ENCODE measurements at regions not wholly inside any gene's neighbourhood (a gene's known extent, or its start where the extent isn't known, plus 50 kb on each side); places are given as distances from the start of the nearest gene placed in this dataset.

- ChIA-PET CTCF (no interaction called here), POLR2A (no interaction called here)
- Histone ChIP-seq H3K4me1 (ENCODE audit: control insufficient read depth, insufficient read depth, low read length) (no peaks in the 10 kb centered on the region), H3K27ac (ENCODE audit: extremely low read depth, low read depth, low read length) (no peak overlapping the region), H3K9me3 (ENCODE audit: control insufficient read depth, insufficient read depth, low read depth, low read length) (no peaks in the 10 kb centered on the region), H3K36me3 (ENCODE audit: control insufficient read depth in 2 of 2, insufficient read depth in 1 of 2, low read length in 2 of 2) (no peaks in the 10 kb centered on the region), H3K4me3 (ENCODE audit: low read depth, low read length) (no peak overlapping the region)
- no peak for TF ChIP-seq ZNF571 (tag by site-specific recombination; IDR thresholded peaks at IDR 0.05)
- TF ChIP-seq ZNF544 (tag by site-specific recombination; IDR thresholded peaks at IDR 0.05), result no peak
- no peak for TF ChIP-seq ZSCAN4 (tag by site-specific recombination; IDR thresholded peaks at IDR 0.05)
- TF ChIP-seq ZNF600 (tag by site-specific recombination; IDR thresholded peaks at IDR 0.05), result no peak
- TF ChIP-seq REPIN1 (tag by site-specific recombination; IDR thresholded peaks at IDR 0.05; ENCODE audit: low read depth), result no peak
- no peak for TF ChIP-seq ZNF221 (tag by site-specific recombination; IDR thresholded peaks at IDR 0.05; ENCODE audit: borderline replicate concordance)
- TF ChIP-seq ZNF555 (tag by site-specific recombination; conservative IDR thresholded peaks at IDR 0.05), result no peak
- no peak for TF ChIP-seq ZSCAN5A (tag by site-specific recombination; IDR thresholded peaks at IDR 0.05)
- no peak for TF ChIP-seq ZNF223 (tag by site-specific recombination; IDR thresholded peaks at IDR 0.05)
- TF ChIP-seq ZNF169 (tag by site-specific recombination; IDR thresholded peaks at IDR 0.05), result no peak
- no peak for TF ChIP-seq PRDM2 (tag by site-specific recombination; IDR thresholded peaks at IDR 0.05; ENCODE audit: borderline replicate concordance)
- TF ChIP-seq ZNF2 (tag by site-specific recombination; IDR thresholded peaks at IDR 0.05), result no peak
- no peak for TF ChIP-seq SP7 (tag by site-specific recombination; IDR thresholded peaks at IDR 0.05)
- no peak for TF ChIP-seq CTCF (tag by site-specific recombination; IDR thresholded peaks at IDR 0.05)
- no peak for TF ChIP-seq ZNF19 (tag by site-specific recombination; IDR thresholded peaks at IDR 0.05; ENCODE audit: low read depth)
- TF ChIP-seq ZBTB44 (tag by site-specific recombination; IDR thresholded peaks at IDR 0.05), result no peak
- TF ChIP-seq ZNF449 (tag by site-specific recombination; IDR thresholded peaks at IDR 0.05), result no peak
- TF ChIP-seq ZNF354C (tag by site-specific recombination; IDR thresholded peaks at IDR 0.05; ENCODE audit: borderline replicate concordance, low read depth), result no peak
Measured at GRCh38 chr10:1869861-1870260, 132.5 kb upstream of the ADARB2 start.
